Prostate gland (tissue), 2 donors: ENCODE measurements at regions not wholly inside any gene's neighbourhood (a gene's known extent, or its start where the extent isn't known, plus 50 kb on each side); places are given as distances from the start of the nearest gene placed in this dataset.

Experiments used
- CTCF ChIP-seq, 4 experiments: fragments of 200-600 bp in 2 of 4; fragments of 450-650 bp in 2 of 4; sonication (generic) in 2 of 4; IDR thresholded peaks; 1 replicate in 3 of 4; 2 replicates in 1 of 4; pipeline ENCODE4 v1.5.1; 2016 to 2019; ENCODE audit warnings: antibody characterized with exemption in 4 of 4, mild to moderate bottlenecking in 2 of 4, moderate library complexity in 2 of 4
- POLR2A ChIP-seq: fragments of 450-650 bp; IDR thresholded peaks from one replicate; pipeline ENCODE4 v1.6.1; 2016; ENCODE audit warnings: antibody characterized with exemption, mild to moderate bottlenecking

GRCh38 chr18:39781565-39781964 is 2173.5 kb upstream of the PIK3C3 start:
- TF ChIP-seq CTCF (IDR thresholded peaks at IDR 0.05) (no peak), POLR2A (no peak)
